Erythroblast (primary cell): ENCODE measurements at regions not wholly inside any gene's neighbourhood (a gene's known extent, or its start where the extent isn't known, plus 50 kb on each side); places are given as distances from the start of the nearest gene placed in this dataset.

Experiments used
- DNase-seq, 2 experiments: peaks; one replicate each; lab custom pipeline; 2025; lab: John Stamatoyannopoulos, UW
- GATA1 ChIP-seq: IDR thresholded peaks from 2 replicates; pipeline ENCODE4 v1.6.1; 2011; ENCODE audit warnings: low read depth, mild to moderate bottlenecking, control low read depth, low read length, moderate library complexity
- POLR2A ChIP-seq: IDR thresholded peaks from 2 replicates; pipeline ENCODE4 v1.6.1; 2011; ENCODE audit warnings: mild to moderate bottlenecking, low read length

DNA sequence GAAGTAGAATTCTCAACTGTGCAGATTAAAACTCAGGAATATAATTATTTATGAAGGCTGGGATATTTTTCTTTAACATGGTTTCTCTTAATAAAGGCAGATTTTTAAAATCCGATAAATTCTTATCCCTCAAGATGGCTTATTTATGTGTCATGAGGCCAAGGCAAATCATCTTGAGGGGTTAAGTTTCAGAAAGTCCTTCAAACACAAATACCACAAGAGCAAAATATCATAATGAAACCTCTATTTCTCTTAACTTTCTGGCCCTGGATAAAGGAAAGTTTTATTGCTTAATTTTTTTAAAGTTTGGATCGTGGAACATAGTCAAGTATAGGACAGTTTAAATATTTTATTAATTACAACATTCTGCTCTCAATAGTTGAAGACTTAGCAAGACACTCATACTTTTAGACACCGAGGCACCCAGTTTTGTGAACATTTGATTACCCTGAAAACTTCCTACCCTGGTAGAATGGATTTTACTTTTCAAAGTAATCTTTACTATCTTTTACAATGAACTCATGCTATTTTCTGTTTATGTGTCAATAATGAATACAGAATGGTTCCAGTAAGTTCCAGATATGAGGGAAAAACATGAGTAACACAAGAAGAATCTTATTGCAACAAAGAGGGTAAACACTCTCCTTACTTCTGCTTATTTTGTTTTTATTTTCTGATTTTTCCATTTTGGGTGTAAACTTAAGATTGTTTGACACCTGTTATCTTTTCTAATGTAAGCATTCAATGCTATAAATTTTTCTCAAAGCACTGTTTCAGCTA, 200.7 kb upstream of the IL15 start:
- DNase-seq = no peak

DNA sequence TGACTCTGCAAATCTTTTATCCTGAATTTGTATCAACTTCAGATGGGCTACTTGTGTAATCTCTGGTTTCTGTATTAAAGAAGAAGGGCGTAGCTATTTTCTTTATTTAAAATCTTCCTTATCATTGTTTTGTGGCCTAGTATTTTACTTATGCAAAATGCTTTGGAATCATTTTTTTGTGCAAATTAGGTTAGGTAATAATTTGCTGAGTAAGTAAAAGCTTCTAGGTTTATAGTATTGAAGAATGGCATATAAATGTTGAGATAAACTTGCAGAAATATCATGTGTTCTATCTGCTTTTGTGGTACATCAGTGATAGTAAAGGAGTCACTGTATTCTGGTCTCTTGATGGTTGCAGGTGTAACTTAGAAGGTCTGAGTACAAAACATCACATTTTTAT, 197.2 kb upstream of the IL15 start:
- DNase-seq = no peak

More for the DNA sequence above, 200.7 kb upstream of the IL15 start:
- TF ChIP-seq GATA1 = no peak
- no peak for TF ChIP-seq POLR2A

DNA sequence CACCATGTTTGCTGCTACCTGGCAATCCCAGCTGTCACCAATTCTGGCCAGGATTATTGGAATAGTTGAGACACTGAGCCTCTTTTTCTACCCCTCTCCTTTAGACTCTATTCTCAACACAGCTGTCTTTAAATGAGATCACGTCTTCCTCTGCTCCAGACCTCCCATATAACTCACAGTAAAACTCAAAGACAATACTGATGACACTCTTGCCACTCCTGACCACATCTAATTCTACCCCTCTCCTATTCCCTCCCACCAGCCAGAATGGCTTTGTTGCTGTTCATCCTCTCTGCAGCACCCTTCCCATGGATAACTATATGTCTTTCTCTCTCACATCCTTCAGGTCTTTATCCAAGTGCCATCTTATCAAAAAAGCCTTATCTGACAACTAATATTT, 188.6 kb upstream of the IL15 start:
- no peak for TF ChIP-seq POLR2A
- no peak for TF ChIP-seq GATA1
- DNase-seq = no peak

More for the DNA sequence above, 197.2 kb upstream of the IL15 start:
- TF ChIP-seq GATA1 (no peak), POLR2A (no peak)

GRCh38 chr4:141448490-141448889, 187.9 kb upstream of the IL15 start:
- no peak for TF ChIP-seq GATA1
- TF ChIP-seq POLR2A = no peak
- DNase-seq = no peak

GRCh38 chr4:141449927-141450326, 186.5 kb upstream of the IL15 start:
- TF ChIP-seq POLR2A (no peak), GATA1 (no peak)
- DNase-seq = no peak

GRCh38 chr4:141455651-141456050, 180.7 kb upstream of the IL15 start:
- DNase-seq = no peak
- TF ChIP-seq GATA1 (no peak), POLR2A (no peak)

DNA sequence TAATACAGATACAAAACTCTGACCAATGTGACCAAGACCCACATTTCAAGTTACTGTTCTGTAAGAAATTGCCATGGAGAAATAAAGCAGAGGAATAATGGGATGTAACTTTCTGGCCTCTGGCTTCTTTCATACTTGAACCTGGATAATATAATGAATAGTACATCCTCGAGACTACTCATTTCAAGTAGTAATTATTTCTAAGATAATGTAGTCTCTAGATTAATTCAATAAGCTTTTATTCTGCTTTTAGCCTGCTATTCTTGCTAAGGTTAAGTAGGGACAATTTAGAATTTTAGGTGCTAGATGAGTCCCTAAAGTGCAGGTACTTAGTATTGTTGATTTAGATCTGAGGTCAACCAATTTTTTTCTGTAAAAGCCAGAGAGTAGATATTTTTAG, 178.7 kb upstream of the IL15 start:
- TF ChIP-seq POLR2A (no peak), GATA1 (no peak)

GRCh38 chr4:141458501-141458900, 177.9 kb upstream of the IL15 start:
- TF ChIP-seq POLR2A (no peak), GATA1 (no peak)
- DNase-seq = no peak

More for the DNA sequence above, 178.7 kb upstream of the IL15 start:
- no peak for DNase-seq

DNA sequence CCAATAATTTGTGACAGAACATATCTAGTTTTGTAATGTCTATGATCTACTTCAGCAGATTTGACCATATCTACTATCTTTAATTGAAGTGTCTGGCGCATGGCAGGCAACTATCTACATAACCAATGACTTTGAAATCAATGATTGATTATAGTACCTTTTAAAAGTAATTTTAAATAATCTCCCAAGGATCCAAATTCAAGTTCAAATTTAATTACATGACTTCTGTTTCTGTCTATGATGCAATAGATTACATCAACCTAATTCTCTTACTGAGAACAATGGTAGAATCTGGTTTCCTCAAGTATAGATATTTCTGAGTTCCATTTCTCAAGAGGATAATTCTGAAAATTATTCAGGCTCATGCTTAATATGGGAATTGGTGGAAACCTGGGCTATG, 177.4 kb upstream of the IL15 start:
- no peak for DNase-seq
- TF ChIP-seq GATA1 (no peak), POLR2A (no peak)

GRCh38 chr4:141462361-141462760, 174.0 kb upstream of the IL15 start:
- TF ChIP-seq GATA1 (no peak), POLR2A (no peak)
- DNase-seq = no peak

- TF ChIP-seq GATA1 (no peak), POLR2A (no peak)
- no peak for DNase-seq
These were observed 172.7 kb upstream of the IL15 start for GRCh38 chr4:141463678-141464077.

GRCh38 chr4:141464366-141464765, 172.0 kb upstream of the IL15 start:
- no peak for DNase-seq
- TF ChIP-seq POLR2A = no peak
- no peak for TF ChIP-seq GATA1

GRCh38 chr4:141465171-141465570, 171.2 kb upstream of the IL15 start:
- TF ChIP-seq POLR2A (no peak), GATA1 (no peak)
- DNase-seq = no peak

- no peak for DNase-seq
- TF ChIP-seq POLR2A = no peak
- no peak for TF ChIP-seq GATA1
These were observed 169.2 kb upstream of the IL15 start for GRCh38 chr4:141467225-141467624.

GRCh38 chr4:141469392-141469791, 167.0 kb upstream of the IL15 start:
- TF ChIP-seq POLR2A = no peak
- no peak for TF ChIP-seq GATA1
- no peak for DNase-seq
